Thoracic aorta (tissue), 2 donors: ENCODE measurements at regions not wholly inside any gene's neighbourhood (a gene's known extent, or its start where the extent isn't known, plus 50 kb on each side); places are given as distances from the start of the nearest gene placed in this dataset.

Experiments used
- ATAC-seq: fragments of 150-250 bp; one replicate; pipeline ENCODE4 v1.8.0; 2017; ENCODE audit warnings: low read depth; ENCODE audit not compliant: insufficient number of reproducible peaks, low FRiP score
- DNase-seq: peaks from one replicate; pipeline ENCODE4 v3.0.0-alpha.2; 2020; ENCODE audit warnings: low spot score
- H3K27ac ChIP-seq, 2 donors: fragments of 200-600 bp; sonication (generic); 1 replicate in 1 of 2; 2 replicates in 1 of 2; pipeline ENCODE4 v1.5.1; 2016; ENCODE audit warnings: mild to moderate bottlenecking in 2 of 2, moderate library complexity in 2 of 2
- H3K27me3 ChIP-seq: fragments of 200-600 bp; sonication (generic); replicated peaks from 2 replicates; pipeline ENCODE4 v1.6.0; 2016; ENCODE audit warnings: mild to moderate bottlenecking; ENCODE audit not compliant: insufficient read depth
- H3K36me3 ChIP-seq: fragments of 200-600 bp; sonication (generic); one replicate; pipeline ENCODE4 v1.5.1; 2016
- H3K4me1 ChIP-seq, 2 donors: fragments of 200-600 bp; sonication (generic); 1 replicate in 1 of 2; 2 replicates in 1 of 2; pipeline versions ENCODE4 v1.5.1 to v1.6.0; 2016; ENCODE audit warnings: low read depth in 2 of 2, mild to moderate bottlenecking in 1 of 2; ENCODE audit not compliant: control insufficient read depth in 1 of 2
- H3K4me3 ChIP-seq: fragments of 200-600 bp; sonication (generic); 2 replicates; pipeline ENCODE4 v1.5.1; 2016; ENCODE audit warnings: mild to moderate bottlenecking
- H3K9me3 ChIP-seq: fragments of 200-600 bp; sonication (generic); 2 replicates; pipeline ENCODE4 v1.5.1; 2016
- CTCF ChIP-seq: fragments of 200-600 bp; sonication (generic); IDR thresholded peaks from one replicate; pipeline ENCODE4 v1.5.1; 2019; ENCODE audit warnings: antibody characterized with exemption

DNA sequence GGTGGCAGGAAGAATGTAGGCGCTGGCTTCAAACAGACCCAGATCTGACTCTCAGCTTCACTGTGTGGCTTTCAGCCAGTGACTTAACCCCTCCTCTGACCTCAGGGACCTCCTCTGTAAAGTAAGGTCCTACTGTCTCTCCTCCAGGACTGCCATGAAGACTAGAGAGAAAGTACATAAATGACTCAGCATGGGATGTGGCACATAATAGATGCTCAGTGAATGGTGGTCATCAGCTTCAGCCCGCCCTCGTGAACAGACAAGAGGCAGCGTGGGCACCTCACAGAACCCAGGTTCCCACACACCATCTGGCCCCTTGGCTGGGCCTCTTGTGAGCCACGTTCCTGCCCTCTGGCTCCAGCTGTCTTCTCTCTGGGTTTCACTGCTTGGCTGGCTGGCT is 126.0 kb downstream of the SYF2 start:
- H3K4me3 ChIP-seq = no peak overlapping the region
- no peaks in the 10 kb centered on the region for H3K36me3 ChIP-seq
- H3K27ac ChIP-seq = no peak overlapping the region
- DNase-seq (no peak), ATAC-seq (no peak)
- no peaks in the 10 kb centered on the region for H3K4me1 ChIP-seq
- TF ChIP-seq CTCF = no peak
- H3K27me3 ChIP-seq = no peaks in the 10 kb centered on the region
- no peaks in the 10 kb centered on the region for H3K9me3 ChIP-seq

DNA sequence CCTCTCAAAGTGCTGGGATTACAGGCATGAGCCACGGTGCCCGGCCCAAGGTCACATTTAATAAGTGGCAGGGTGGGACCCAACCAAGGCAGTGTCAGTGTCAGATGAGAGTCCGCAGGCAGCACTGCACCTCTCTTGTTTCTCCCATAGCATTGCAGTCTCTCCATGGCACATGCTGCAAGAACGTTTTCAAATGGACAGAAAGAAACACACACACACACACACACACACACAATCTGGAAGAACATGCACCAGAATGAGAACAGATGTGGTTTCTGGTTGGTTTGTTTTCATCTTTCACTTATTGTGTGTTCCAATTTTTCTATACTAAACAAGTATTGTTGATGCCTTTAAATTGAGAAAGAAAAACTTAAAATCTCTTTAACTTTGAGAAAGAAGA is 126.5 kb downstream of the SYF2 start:
- Histone ChIP-seq H3K4me3 (no peak overlapping the region), H3K4me1 (no peaks in the 10 kb centered on the region), H3K27me3 (no peaks in the 10 kb centered on the region), H3K9me3 (no peaks in the 10 kb centered on the region), H3K36me3 (no peaks in the 10 kb centered on the region), H3K27ac (no peak overlapping the region)
- no peak for TF ChIP-seq CTCF
- DNase-seq (no peak), ATAC-seq (no peak)

- H3K27ac ChIP-seq = no peak overlapping the region
- no peaks in the 10 kb centered on the region for H3K9me3 ChIP-seq
- H3K4me1 ChIP-seq = no peaks in the 10 kb centered on the region
- no peak for TF ChIP-seq CTCF
- no peak overlapping the region for H3K4me3 ChIP-seq
- no peaks in the 10 kb centered on the region for H3K27me3 ChIP-seq
- H3K36me3 ChIP-seq = no peaks in the 10 kb centered on the region
- no peak for ATAC-seq
- no peak for DNase-seq
Observed at GRCh38 chr1:25104932-25105561, 127.3 kb downstream of the SYF2 start.

DNA sequence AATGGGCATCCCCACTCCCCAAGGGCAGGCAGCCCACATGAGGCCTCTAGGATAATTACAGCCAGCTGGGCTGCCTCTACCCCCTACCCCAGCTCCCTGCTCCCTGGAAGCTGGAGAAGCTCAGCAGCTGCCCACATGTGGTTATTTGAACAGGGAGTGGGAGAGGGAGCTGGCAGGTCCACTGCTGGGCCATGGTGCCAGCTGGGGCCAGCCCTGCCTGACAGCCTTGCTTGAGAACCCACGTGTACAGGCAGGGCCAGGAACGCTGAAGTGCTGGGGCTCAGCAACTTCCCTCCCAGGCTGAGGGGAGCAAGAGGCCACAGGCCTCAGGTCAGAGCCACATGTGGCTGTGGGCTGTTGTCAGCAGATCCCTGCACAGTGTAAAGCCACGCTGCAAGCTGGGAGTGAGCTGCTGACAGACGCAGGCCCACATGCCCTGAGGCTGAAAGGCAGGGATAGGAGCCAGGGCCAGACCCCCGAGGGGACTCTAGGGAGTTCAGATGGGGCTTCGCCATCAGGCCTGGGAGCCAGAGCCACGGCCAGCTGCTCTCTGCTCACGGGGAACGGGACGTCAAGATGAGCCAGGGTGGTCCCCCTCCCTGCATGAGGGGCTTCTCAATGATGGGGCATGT is 129.0 kb downstream of the SYF2 start:
- Histone ChIP-seq H3K27ac (no peak overlapping the region), H3K4me1 (no peaks in the 10 kb centered on the region), H3K4me3 (no peak overlapping the region), H3K9me3 (no peaks in the 10 kb centered on the region), H3K36me3 (no peaks in the 10 kb centered on the region), H3K27me3 (no peaks in the 10 kb centered on the region)
- no peak for TF ChIP-seq CTCF
- ATAC-seq (no peak), DNase-seq (no peak)

DNA sequence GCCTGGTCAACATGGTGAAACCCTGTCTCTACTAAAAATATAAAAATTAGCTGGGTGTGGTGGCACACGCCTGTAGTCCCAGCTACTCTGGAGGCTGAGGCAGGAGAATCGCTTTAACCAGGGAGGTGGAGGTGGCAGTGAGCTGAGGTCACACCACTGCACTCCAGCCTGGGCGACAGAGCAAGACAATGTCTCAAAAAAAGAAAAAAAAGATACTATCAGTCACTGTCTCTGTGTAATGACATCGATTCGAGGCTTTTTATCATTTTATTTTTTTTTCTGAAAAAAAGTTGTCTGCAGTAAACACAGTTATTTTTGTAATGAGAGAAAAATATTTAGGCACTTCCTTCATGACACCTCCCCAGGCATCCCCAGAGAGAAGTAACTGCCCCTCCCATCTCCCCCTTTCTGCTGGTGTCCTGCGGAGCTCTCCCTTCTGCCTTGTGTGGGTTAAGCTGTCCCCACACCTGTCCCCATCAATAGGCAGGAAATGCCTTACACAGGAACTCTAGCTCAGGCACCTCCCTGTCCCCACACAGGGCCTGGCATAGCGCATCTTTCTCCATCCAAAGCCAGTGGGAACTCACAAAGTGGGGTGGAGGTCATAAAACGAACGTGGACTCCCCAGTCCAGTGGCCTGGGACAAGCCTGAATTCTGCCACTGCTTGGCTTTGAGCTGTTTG is 132.0 kb downstream of the SYF2 start:
- Histone ChIP-seq H3K4me3 (no peak overlapping the region), H3K9me3 (no peaks in the 10 kb centered on the region), H3K27ac (no peak overlapping the region), H3K27me3 (no peaks in the 10 kb centered on the region), H3K4me1 (no peaks in the 10 kb centered on the region), H3K36me3 (no peaks in the 10 kb centered on the region)
- DNase-seq = no peak
- no peak for TF ChIP-seq CTCF
- no peak for ATAC-seq
